GM04503 (cell line): ENCODE measurements at regions not wholly inside any gene's neighbourhood (a gene's known extent, or its start where the extent isn't known, plus 50 kb on each side); places are given as distances from the start of the nearest gene placed in this dataset.

Experiments
- DNase-seq: peaks from one replicate; pipeline ENCODE4 v3.0.0-alpha.2; 2012; ENCODE audit warnings: low read depth

GRCh38 chr14:101120641-101121507 is 217.4 kb upstream of the RTL1 start:
- no peak for DNase-seq

- no peak for DNase-seq
Measured at GRCh38 chr14:101121508-101122139, 218.1 kb upstream of the RTL1 start.

- no peak for DNase-seq
Measured at GRCh38 chr14:101122237-101123141, 219.0 kb upstream of the RTL1 start.

GRCh38 chr14:101123618-101124510 is 220.3 kb upstream of the RTL1 start:
- DNase-seq: no peak

- DNase-seq: no peak
Measured at GRCh38 chr14:101124815-101125214, 221.3 kb upstream of the RTL1 start.

- DNase-seq: no peak
Measured at GRCh38 chr14:101125313-101125712, 221.8 kb upstream of the RTL1 start.

- DNase-seq: no peak
Measured at GRCh38 chr14:101125719-101126651, 222.5 kb upstream of the RTL1 start.

GRCh38 chr14:101126731-101127130 is 223.2 kb upstream of the RTL1 start:
- DNase-seq: no peak

GRCh38 chr14:101127224-101127623 is 223.7 kb upstream of the RTL1 start:
- DNase-seq: no peak

- no peak for DNase-seq
Measured at GRCh38 chr14:101128478-101129321, 225.2 kb upstream of the RTL1 start.

GRCh38 chr14:101129521-101130167 is 226.1 kb upstream of the RTL1 start:
- DNase-seq: no peak

GRCh38 chr14:101130861-101131260 is 227.3 kb upstream of the RTL1 start:
- DNase-seq: no peak

- DNase-seq: no peak
Measured at GRCh38 chr14:101131451-101131916, 228.0 kb upstream of the RTL1 start.

GRCh38 chr14:101132051-101132571 is 228.6 kb upstream of the RTL1 start:
- DNase-seq: no peak

GRCh38 chr14:101132588-101132987 is 229.1 kb upstream of the RTL1 start:
- DNase-seq: no peak

- DNase-seq: no peak
Measured at GRCh38 chr14:101133068-101133467, 229.5 kb upstream of the RTL1 start.

GRCh38 chr14:101134161-101134631 is 230.7 kb upstream of the RTL1 start:
- no peak for DNase-seq

- DNase-seq: no peak
Measured at GRCh38 chr14:101134851-101135433, 231.4 kb upstream of the RTL1 start.
